GM18508 (cell line): ENCODE measurements at regions not wholly inside any gene's neighbourhood (a gene's known extent, or its start where the extent isn't known, plus 50 kb on each side); places are given as distances from the start of the nearest gene placed in this dataset.
A peak's percentile ranks its signal among the peaks of the same experiment; 100 is the strongest.

Source experiments
- ATAC-seq: cut with Tn5 transposase; IDR thresholded peaks from one replicate; pipeline ENCODE4 v1.9.1; 2021; ENCODE audit warnings: moderate number of reproducible peaks; ENCODE audit not compliant: insufficient read depth, unreplicated experiment

- no peak for ATAC-seq
Measured at GRCh38 chr18:34159691-34160185, 65.0 kb downstream of the NOL4 start.

GRCh38 chr18:34158881-34159690 lies 65.6 kb downstream of the NOL4 start:
- no peak for ATAC-seq

GRCh38 chr18:34153711-34154110 lies 71.0 kb downstream of the NOL4 start:
- no peak for ATAC-seq

GRCh38 chr18:34131006-34131405 lies 93.7 kb downstream of the NOL4 start:
- ATAC-seq = no peak

- ATAC-seq = no peak
Measured at GRCh38 chr18:34128436-34128835, 96.3 kb downstream of the NOL4 start.

- ATAC-seq = no peak
Measured at GRCh38 chr18:34126121-34126520, 98.6 kb downstream of the NOL4 start.

- ATAC-seq = peak; percentile 85
Measured at GRCh38 chr18:34122724-34123334, 101.9 kb downstream of the NOL4 start.

GRCh38 chr18:34121200-34121721 lies 103.5 kb downstream of the NOL4 start:
- ATAC-seq = no peak

GRCh38 chr18:34120294-34120693 lies 104.4 kb downstream of the NOL4 start:
- ATAC-seq = no peak

- no peak for ATAC-seq
Measured at GRCh38 chr18:34117319-34117718, 107.4 kb downstream of the NOL4 start.

- no peak for ATAC-seq
Measured at GRCh38 chr18:34115409-34116081, 109.2 kb downstream of the NOL4 start.

GRCh38 chr18:34114996-34115395 lies 109.7 kb downstream of the NOL4 start:
- ATAC-seq = no peak

GRCh38 chr18:34108206-34108605 lies 116.5 kb downstream of the NOL4 start:
- no peak for ATAC-seq

- no peak for ATAC-seq
Measured at GRCh38 chr18:34098109-34098508, 126.6 kb downstream of the NOL4 start.

GRCh38 chr18:34097312-34097711 lies 127.4 kb downstream of the NOL4 start:
- ATAC-seq = no peak

- no peak for ATAC-seq
Measured at GRCh38 chr18:34094148-34094547, 130.6 kb downstream of the NOL4 start.

- ATAC-seq = no peak
Measured at GRCh38 chr18:34092796-34093195, 131.9 kb downstream of the NOL4 start.

GRCh38 chr18:34086370-34086769 lies 138.3 kb downstream of the NOL4 start:
- ATAC-seq = no peak

GRCh38 chr18:34085140-34085739 lies 139.5 kb downstream of the NOL4 start:
- no peak for ATAC-seq

GRCh38 chr18:34084635-34085034 lies 140.1 kb downstream of the NOL4 start:
- no peak for ATAC-seq
